DLD1 (cell line): ENCODE measurements at regions not wholly inside any gene's neighbourhood (a gene's known extent, or its start where the extent isn't known, plus 50 kb on each side); places are given as distances from the start of the nearest gene placed in this dataset.
"Not testable (repeated sequence)": the region's sequence is repeated elsewhere in the genome, so short reads cannot be mapped to it uniquely, and the experiment has no call there.

Source experiments
- in situ Hi-C: cut with HindIII; loops from 2 replicates; pipeline ENCODE4 v1.10.0; 2017; ENCODE audit warnings: low sequenced_read_pairs

- in situ Hi-C loops, result no loop called here
These were observed 253.2 kb downstream of the DLL1 start for GRCh38 chr6:170037541-170038250.

- in situ Hi-C loops, result no loop called here
These were observed 254.0 kb downstream of the DLL1 start for GRCh38 chr6:170036916-170037315.

- in situ Hi-C loops, result not testable (repeated sequence)
These were observed 254.5 kb downstream of the DLL1 start for GRCh38 chr6:170036367-170036766.

DNA sequence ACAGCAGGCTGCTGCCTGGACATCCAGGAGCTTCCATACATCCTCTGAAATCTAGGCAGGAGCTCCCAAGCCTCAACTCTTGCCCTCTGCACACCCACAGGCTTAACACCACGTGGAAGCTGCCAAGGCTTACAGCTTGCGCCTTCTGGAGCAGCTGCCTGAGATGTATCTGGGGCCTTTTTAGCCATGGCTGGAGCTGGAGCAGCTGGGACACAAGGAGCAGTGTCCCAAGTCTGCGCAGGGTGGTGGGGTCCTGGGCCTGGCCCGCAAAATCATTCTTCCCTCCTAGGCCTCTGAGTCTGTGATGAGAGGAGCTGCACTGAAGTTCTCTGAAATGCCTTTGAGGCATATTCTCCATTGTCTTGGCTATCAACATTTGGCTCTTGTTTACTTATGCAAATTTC is 255.0 kb downstream of the DLL1 start:
- in situ Hi-C loops, result no loop called here

DNA sequence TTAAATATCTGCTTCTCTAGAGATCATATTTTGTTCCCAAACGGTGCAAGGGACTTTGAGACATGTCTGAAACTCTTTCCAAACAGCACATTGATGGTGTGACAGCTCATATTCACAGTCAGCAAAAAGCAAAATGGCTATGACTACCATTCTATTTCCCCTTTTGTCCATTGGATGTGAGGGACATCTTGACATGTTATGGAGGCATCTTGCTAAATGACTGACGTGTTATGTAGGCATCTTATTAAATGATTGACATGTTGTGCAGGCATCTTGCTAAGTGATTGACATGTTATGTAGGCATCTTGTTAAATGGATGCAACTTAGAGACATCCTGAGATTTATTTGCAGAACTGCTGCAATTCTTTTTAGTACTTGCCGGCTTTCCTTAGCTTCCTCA is 255.8 kb downstream of the DLL1 start:
- in situ Hi-C loops, result no loop called here

DNA sequence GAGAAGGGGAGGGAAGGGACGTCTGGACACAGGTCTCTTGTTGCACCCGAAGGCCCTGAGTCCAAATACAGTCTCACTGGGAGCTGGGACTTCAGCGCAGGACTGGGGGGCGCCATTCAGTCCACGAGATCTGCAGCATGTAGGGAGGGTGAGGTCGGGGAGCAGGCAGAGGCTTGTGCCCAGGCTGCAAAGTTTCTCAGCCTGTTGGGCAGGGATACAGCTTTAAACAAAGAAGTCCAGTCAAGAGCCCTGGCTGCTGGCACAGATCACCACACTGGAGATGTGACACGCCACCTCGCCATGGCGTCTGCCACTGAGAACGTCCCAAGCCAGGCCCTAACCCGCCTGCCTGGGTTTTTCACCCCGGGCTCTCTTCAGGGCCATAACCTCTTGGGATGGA is 256.6 kb downstream of the DLL1 start:
- in situ Hi-C loops, result no loop called here

DNA sequence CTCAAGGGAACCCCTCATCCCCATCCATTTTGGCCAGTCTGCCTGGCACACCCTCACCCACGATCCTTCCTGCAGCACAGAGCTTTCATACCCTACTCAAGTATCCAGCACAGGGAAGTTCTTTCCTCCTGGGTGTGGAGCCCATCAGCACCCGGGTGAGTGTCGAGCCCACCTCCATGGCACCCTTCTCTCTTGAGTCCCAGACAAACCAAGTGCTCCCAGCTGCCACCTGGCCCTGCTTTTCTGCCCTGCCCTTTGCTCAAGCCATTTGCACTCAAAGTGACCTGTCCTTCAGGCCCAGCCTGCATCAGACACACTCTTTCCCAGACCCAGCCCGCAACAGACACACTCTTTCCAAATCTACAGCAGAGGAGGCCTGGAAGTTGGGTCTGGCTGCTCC is 257.2 kb downstream of the DLL1 start:
- in situ Hi-C loops, result no loop called here

DNA sequence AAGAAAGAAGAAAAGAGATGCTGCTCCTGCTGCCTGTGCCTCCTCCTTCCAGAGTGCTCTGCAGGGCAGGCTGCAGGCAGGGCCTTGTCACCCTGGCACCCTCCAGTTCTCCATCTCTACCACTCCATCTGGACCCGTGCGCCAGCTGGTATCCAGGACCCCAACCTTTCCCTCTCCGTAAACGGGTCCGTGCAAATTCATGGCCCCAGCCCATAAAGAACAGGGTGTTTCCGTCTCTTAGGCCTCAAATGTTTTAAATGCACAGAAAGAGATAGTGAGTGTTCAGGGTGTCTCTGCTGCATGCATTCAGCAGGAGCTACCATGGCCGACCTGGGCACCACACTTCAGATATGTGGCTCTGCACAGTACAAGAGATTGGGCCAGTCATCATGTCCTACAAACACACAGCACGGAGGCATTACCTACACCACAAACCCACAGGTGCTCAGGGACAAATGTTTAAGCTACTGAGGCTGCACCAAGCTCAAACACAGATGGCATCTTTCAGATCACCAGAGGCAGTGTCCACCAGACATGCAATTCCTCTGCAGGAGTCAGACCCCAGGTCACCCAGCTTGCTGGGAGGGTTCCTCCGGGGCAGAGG is 258.1 kb downstream of the DLL1 start:
- in situ Hi-C loops, result no loop called here

DNA sequence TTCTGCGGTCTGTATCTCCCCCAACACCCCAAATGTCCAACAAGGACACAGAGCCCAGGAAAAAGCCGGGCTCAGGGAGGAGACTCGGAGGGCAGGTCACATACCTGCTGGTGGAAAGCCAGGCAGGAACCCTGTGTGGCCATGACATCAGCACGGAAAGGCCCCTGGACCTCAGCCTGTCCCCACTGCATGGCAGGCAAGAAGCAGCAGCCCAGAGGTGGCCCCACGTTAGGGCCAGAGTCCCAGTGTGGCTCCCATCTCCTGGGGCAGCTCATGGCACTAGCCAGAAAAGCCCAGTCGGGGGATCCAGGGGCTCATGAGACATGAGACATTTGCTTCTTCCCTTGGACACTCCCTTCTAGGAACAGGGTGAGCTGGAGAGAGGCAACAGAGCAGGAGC is 258.7 kb downstream of the DLL1 start:
- in situ Hi-C loops, result no loop called here

GRCh38 chr6:170031684-170032121 is 259.2 kb downstream of the DLL1 start:
- in situ Hi-C loops, result no loop called here

- in situ Hi-C loops, result no loop called here
These were observed 259.9 kb downstream of the DLL1 start for GRCh38 chr6:170030821-170031471.

GRCh38 chr6:170030284-170030815 is 260.5 kb downstream of the DLL1 start:
- in situ Hi-C loops, result no loop called here

- in situ Hi-C loops, result no loop called here
These were observed 261.2 kb downstream of the DLL1 start for GRCh38 chr6:170029416-170030283.

GRCh38 chr6:170028629-170029345 is 262.1 kb downstream of the DLL1 start:
- in situ Hi-C loops, result no loop called here

- in situ Hi-C loops, result no loop called here
These were observed 263.2 kb downstream of the DLL1 start for GRCh38 chr6:170027647-170028043.

DNA sequence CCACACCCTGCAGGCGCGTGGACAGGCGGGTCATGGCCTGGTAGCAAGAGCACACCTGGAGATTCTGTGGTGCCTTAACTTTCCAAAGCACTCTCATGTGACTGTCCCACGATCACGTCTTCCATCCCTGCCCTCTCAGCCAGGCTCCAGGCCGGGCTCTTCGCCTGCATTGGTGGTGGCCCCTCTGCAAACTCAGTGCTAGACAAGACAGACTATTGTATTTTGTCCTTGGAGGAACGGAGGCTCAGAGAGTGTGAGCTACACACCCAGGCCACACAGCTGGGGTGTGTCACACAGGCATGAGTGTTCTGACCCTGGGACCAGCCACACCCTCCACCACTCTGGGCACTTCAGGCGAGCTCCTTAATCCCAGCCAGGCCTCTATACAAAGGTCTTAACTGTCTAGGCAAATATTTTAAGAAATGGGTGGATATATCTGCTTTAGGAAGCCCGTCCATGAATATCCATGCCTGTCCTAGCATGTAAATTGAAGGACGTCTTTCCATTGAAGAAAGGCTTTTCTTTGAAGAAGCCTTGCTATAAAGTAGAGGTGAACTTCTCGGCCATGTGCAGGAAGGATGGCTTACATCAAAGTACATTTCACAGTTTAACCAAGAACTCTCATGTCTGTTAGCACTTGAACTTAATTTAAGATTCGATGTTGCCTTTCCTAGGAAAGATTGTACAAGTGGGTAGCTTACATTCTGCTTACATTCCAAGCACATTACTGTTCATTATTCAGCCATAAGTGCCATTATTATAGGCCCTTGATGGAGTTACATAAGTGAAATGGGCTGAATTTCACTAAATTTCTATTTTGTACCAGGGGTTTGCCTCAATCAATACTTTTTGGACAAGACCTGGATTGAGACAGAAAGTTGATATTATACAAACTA is 263.9 kb downstream of the DLL1 start:
- in situ Hi-C loops, result no loop called here

- in situ Hi-C loops, result no loop called here
These were observed 264.7 kb downstream of the DLL1 start for GRCh38 chr6:170025935-170026750.

DNA sequence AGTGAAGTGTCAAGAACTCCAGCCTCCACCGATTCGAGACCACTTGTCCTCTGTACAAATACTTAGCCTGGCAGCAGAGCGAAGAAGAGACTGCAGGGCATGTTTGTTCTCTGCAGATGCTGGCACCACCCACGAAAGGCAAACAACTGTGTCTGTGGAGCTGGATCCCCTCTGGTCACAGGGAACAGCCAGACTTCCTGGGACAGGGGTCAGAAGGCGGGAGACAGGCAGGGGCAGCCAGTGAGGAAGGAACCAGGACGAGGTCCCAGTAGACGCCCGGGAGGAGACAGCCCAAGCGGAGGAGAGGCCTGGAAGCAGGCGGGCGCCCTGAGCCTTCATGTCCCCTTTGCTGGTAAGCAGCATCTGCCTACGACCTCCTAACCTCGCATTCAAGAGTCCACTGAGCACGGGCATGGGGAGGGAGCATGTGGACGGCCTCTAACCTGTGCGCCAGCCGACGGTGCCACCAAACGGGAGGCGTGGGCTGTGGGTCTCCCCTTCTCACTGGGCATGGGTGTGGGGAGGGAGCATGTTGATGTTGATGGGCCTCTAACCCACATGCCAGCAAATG is 265.5 kb downstream of the DLL1 start:
- in situ Hi-C loops, result no loop called here
